Neural cell (in vitro differentiated cells): ENCODE measurements at regions not wholly inside any gene's neighbourhood (a gene's known extent, or its start where the extent isn't known, plus 50 kb on each side); places are given as distances from the start of the nearest gene placed in this dataset.

Experiments
- CTCF ChIP-seq: fragments of 450-650 bp; IDR thresholded peaks from 2 replicates; pipeline ENCODE4 v1.5.1; 2014; ENCODE audit warnings: antibody characterized with exemption, mild to moderate bottlenecking, moderate library complexity; ENCODE audit not compliant: poor library complexity, severe bottlenecking
- EZH2 ChIP-seq: fragments of 200-600, 300-800 bp; shearing (Covaris generic), sonication (generic); IDR thresholded peaks from 2 replicates; pipeline ENCODE4 v1.6.1; 2014; ENCODE audit warnings: antibody characterized with exemption, low read length, borderline replicate concordance, mild to moderate bottlenecking; ENCODE audit not compliant: insufficient read depth, poor library complexity, severe bottlenecking
- MXI1 ChIP-seq: fragments of 450-650 bp; conservative IDR thresholded peaks from 2 replicates; pipeline ENCODE4 v1.6.1; 2014; ENCODE audit warnings: antibody characterized with exemption, mild to moderate bottlenecking; ENCODE audit not compliant: poor library complexity, severe bottlenecking
- POLR2AphosphoS5 ChIP-seq: IDR thresholded peaks from 2 replicates; pipeline ENCODE4 v1.6.1; 2012
- REST ChIP-seq: IDR thresholded peaks from 2 replicates; pipeline ENCODE4 v1.6.1; 2012; ENCODE audit warnings: borderline replicate concordance
- TAF1 ChIP-seq: IDR thresholded peaks from 2 replicates; pipeline ENCODE4 v1.6.1; 2012; ENCODE audit warnings: low read depth

- TF ChIP-seq MXI1 (no peak), POLR2AphosphoS5 (no peak), CTCF (no peak), EZH2 (no peak), REST (no peak), TAF1 (no peak)
Observed at GRCh38 chr16:73387979-73388378, 340.1 kb upstream of the ZFHX3 start.
